Anterior cingulate cortex (tissue), 58 donors: ENCODE measurements at regions not wholly inside any gene's neighbourhood (a gene's known extent, or its start where the extent isn't known, plus 50 kb on each side); places are given as distances from the start of the nearest gene placed in this dataset.

ENCODE experiments used
- DNase-seq, 58 donors: peaks; one replicate each; lab custom pipeline; 2025; lab: John Stamatoyannopoulos, UW

- DNase-seq: peak in 1 of 58 donors; percentile 1
Measured at GRCh38 chr1:199176713-199177112, 537.9 kb downstream of the PTPRC start.

GRCh38 chr1:199177241-199177640, 538.4 kb downstream of the PTPRC start:
- no peak for DNase-seq

GRCh38 chr1:199178646-199179045, 539.8 kb downstream of the PTPRC start:
- no peak for DNase-seq

- no peak for DNase-seq
Measured at GRCh38 chr1:199182186-199182843, 543.5 kb downstream of the PTPRC start.

- DNase-seq: no peak
Measured at GRCh38 chr1:199184180-199184579, 545.3 kb downstream of the PTPRC start.

- no peak for DNase-seq
Measured at GRCh38 chr1:199194862-199195261, 556.0 kb downstream of the PTPRC start.

- no peak for DNase-seq
Measured at GRCh38 chr1:199197695-199198094, 558.9 kb downstream of the PTPRC start.

- no peak for DNase-seq
Measured at GRCh38 chr1:199202331-199202730, 563.5 kb downstream of the PTPRC start.

GRCh38 chr1:199204231-199204630, 565.4 kb downstream of the PTPRC start:
- DNase-seq: no peak

GRCh38 chr1:199205740-199206441, 567.1 kb downstream of the PTPRC start:
- DNase-seq: no peak

GRCh38 chr1:199208847-199209246, 570.0 kb downstream of the PTPRC start:
- no peak for DNase-seq

GRCh38 chr1:199218065-199218464, 579.2 kb downstream of the PTPRC start:
- DNase-seq: no peak

- no peak for DNase-seq
Measured at GRCh38 chr1:199218533-199218932, 579.7 kb downstream of the PTPRC start.

GRCh38 chr1:199220031-199220430, 581.2 kb downstream of the PTPRC start:
- DNase-seq: no peak

GRCh38 chr1:199221371-199222150, 582.7 kb downstream of the PTPRC start:
- DNase-seq: no peak

GRCh38 chr1:199223936-199224335, 585.1 kb downstream of the PTPRC start:
- DNase-seq: no peak

GRCh38 chr1:199226163-199226562, 587.3 kb downstream of the PTPRC start:
- no peak for DNase-seq

- DNase-seq: no peak
Measured at GRCh38 chr1:199242147-199242546, 603.3 kb downstream of the PTPRC start.

- no peak for DNase-seq
Measured at GRCh38 chr1:199242601-199243000, 603.8 kb downstream of the PTPRC start.

- DNase-seq: peak in 47 of 58 donors; percentile 2 to 71 (median 33)
Measured at GRCh38 chr1:199243423-199244061, 604.7 kb downstream of the PTPRC start.

GRCh38 chr1:199245946-199246345, 607.1 kb downstream of the PTPRC start:
- DNase-seq: no peak
